ENCODE measurements at regions not wholly inside any gene's neighbourhood (a gene's known extent, or its start where the extent isn't known, plus 50 kb on each side); places are given as distances from the start of the nearest gene placed in this dataset.
"Not testable (repeated sequence)": the region's sequence is repeated elsewhere in the genome, so short reads cannot be mapped to it uniquely, and the experiment has no call there.

GRCh38 chr7:80039251-80039884 lies 95.3 kb upstream of the GNAI1 start:
- no peak overlapping the region for H3K4me3 Mint-ChIP-seq
- H3K27me3 Mint-ChIP-seq = no peaks in the 10 kb centered on the region
- peaks cover 11% of the 10 kb centered on the region for H3K9me3 Mint-ChIP-seq
- no peaks in the 10 kb centered on the region for H3K4me1 Mint-ChIP-seq (ENCODE audit: low read depth)
- no peaks in the 10 kb centered on the region for H3K36me3 Mint-ChIP-seq (ENCODE audit: low read depth)
- intact Hi-C loops (cut with micrococcal nuclease) = no loop called here
- no peak overlapping the region for H3K27ac Mint-ChIP-seq

- H3K27me3 Mint-ChIP-seq = no peaks in the 10 kb centered on the region
- no peak overlapping the region for H3K27ac Mint-ChIP-seq
- no peaks in the 10 kb centered on the region for H3K36me3 Mint-ChIP-seq (ENCODE audit: low read depth)
- H3K9me3 Mint-ChIP-seq = no peaks in the 10 kb centered on the region
- no peaks in the 10 kb centered on the region for H3K4me1 Mint-ChIP-seq (ENCODE audit: low read depth)
- intact Hi-C loops (cut with micrococcal nuclease) = no loop called here
- H3K4me3 Mint-ChIP-seq = no peak overlapping the region
These were observed 96.9 kb upstream of the GNAI1 start for GRCh38 chr7:80037689-80038088.

- Mint-ChIP-seq H3K36me3 (ENCODE audit: low read depth) (no peaks in the 10 kb centered on the region), H3K4me3 (no peak overlapping the region)
- intact Hi-C loops (cut with micrococcal nuclease) = no loop called here
These were observed 98.5 kb upstream of the GNAI1 start for GRCh38 chr7:80036107-80036506.

DNA sequence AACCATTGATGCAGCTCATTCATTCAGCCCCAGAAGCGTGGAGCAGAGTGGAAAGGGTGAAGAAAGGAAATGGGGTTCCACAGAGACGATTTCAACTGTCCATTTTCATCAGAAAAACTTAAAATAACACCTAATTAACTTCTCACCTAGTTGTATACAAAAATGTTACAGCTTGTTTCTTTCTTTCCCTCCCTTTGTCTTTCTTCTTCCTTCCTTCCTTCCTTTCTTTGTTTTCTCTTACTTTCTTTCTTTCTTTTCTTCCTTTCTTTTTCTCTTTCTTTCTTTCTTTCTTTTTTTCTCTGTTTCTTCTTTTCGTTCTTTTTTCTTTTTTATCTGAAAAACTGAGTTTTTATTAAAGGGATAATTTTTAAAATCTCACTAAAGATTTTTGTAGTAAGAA lies 105.9 kb upstream of the GNAI1 start:
- no peak overlapping the region for H3K27ac Mint-ChIP-seq
- H3K4me1 Mint-ChIP-seq (ENCODE audit: low read depth) = no peaks in the 10 kb centered on the region
- H3K27me3 Mint-ChIP-seq = no peaks in the 10 kb centered on the region
- H3K36me3 Mint-ChIP-seq (ENCODE audit: low read depth) = no peaks in the 10 kb centered on the region
- H3K4me3 Mint-ChIP-seq = no peak overlapping the region
- H3K9me3 Mint-ChIP-seq = no peaks in the 10 kb centered on the region
- intact Hi-C loops (cut with micrococcal nuclease) = no loop called here

More at GRCh38 chr7:80036107-80036506, 98.5 kb upstream of the GNAI1 start:
- H3K9me3 Mint-ChIP-seq = no peaks in the 10 kb centered on the region
- H3K27me3 Mint-ChIP-seq = no peaks in the 10 kb centered on the region
- no peak overlapping the region for H3K27ac Mint-ChIP-seq
- no peaks in the 10 kb centered on the region for H3K4me1 Mint-ChIP-seq (ENCODE audit: low read depth)

DNA sequence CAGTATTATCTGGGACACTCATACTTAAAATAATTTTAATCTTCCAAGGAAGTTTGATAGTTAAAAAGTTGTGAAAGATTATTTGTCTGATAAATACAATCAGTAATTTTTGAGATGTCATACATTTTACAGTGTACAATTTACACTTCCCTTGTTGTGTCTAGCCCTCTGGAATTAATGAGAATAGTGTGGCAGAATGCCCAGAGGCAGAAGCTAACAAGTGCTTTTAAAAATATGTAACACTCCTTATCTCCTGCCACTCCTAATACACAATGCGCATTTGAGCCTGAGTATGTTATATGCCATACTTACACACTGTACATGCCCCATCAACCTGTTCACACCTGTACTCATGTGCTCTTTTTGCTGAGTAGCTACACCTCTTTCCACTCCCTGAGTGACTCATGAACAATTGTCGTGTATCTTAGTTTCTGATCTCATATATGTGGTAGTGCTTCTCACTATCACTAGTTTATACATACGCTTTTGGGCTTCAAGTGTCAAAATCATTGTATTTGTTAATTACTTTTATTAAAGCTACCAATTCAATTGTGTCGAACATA lies 106.9 kb upstream of the GNAI1 start:
- H3K27ac Mint-ChIP-seq = no peak overlapping the region
- no peaks in the 10 kb centered on the region for H3K9me3 Mint-ChIP-seq
- no peaks in the 10 kb centered on the region for H3K4me1 Mint-ChIP-seq (ENCODE audit: low read depth)
- H3K36me3 Mint-ChIP-seq (ENCODE audit: low read depth) = no peaks in the 10 kb centered on the region
- H3K27me3 Mint-ChIP-seq = no peaks in the 10 kb centered on the region
- intact Hi-C loops (cut with micrococcal nuclease) = no loop called here
- H3K4me3 Mint-ChIP-seq = no peak overlapping the region

DNA sequence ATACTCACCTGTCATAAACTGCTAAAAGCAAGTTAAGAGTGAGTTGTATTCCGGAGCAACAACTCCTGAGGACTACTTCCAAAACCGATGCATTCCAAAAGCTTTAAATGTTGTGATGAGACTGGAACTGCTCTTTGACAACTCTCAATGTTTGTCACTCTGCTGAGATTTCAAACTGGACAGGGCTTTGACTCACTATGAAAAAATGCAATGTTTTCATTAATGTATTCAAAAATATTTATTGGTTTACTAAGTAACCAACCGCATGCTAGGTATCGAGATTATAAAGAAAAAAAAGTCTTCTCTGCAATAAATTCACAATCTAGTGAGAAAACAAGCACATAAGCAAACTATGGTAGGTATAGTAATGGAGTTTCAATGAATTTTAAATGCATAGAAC lies 107.9 kb upstream of the GNAI1 start:
- no peaks in the 10 kb centered on the region for H3K36me3 Mint-ChIP-seq (ENCODE audit: low read depth)
- H3K9me3 Mint-ChIP-seq = no peaks in the 10 kb centered on the region
- no peaks in the 10 kb centered on the region for H3K4me1 Mint-ChIP-seq (ENCODE audit: low read depth)
- intact Hi-C loops (cut with micrococcal nuclease) = no loop called here
- H3K4me3 Mint-ChIP-seq = no peak overlapping the region
- no peaks in the 10 kb centered on the region for H3K27me3 Mint-ChIP-seq
- H3K27ac Mint-ChIP-seq = no peak overlapping the region

DNA sequence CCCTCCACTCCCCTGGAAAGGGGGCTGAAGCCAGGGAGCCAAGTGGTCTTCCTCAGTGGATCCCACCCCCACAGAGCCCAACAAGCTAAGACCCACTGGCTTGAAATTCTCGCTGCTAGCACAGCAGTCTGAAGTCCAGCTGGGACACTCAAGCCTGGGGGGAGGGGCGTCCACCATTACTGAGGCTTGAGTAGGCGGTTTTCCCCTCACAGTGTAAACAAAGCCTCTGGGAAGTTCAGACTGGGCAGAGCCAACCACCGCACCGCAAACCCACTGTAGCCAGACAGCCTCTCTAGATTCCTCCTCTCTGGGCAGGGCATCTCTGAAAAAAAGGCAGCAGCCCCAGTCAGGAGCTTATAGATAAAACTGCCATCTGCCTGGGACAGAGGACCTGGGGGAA lies 114.4 kb upstream of the GNAI1 start:
- H3K36me3 Mint-ChIP-seq (ENCODE audit: low read depth); H3K27ac Mint-ChIP-seq; H3K4me1 Mint-ChIP-seq (ENCODE audit: low read depth); H3K27me3 Mint-ChIP-seq; H3K4me3 Mint-ChIP-seq; H3K9me3 Mint-ChIP-seq; intact Hi-C loops (cut with micrococcal nuclease): not testable (repeated sequence)

DNA sequence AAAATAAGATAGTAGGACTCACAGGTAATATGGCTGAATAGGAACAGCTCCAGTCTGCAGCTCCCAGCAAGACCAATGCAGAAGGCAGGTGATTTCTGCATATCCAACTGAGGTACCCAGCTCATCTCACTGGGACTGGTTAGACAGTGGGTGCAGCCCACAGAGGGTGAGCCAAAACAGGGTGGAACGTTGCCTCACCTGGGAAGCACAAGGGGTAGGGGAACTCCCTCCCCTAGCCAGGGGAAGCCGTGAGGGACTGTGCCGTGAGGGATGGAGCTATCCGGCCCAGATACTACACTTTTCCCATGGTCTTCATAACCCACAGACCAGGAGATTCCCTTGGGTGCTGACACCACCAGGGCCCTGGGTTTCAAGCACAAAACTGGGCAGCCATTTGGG lies 114.8 kb upstream of the GNAI1 start:
- not testable (repeated sequence) for H3K27me3 Mint-ChIP-seq; H3K9me3 Mint-ChIP-seq; H3K4me3 Mint-ChIP-seq; H3K36me3 Mint-ChIP-seq (ENCODE audit: low read depth); H3K27ac Mint-ChIP-seq; H3K4me1 Mint-ChIP-seq (ENCODE audit: low read depth)
- intact Hi-C loops (cut with micrococcal nuclease) = loop anchor here (2.0 kb wide), 2 partner anchors 721 to 1999 kb away; no protein-coding TSS in a partner anchor

DNA sequence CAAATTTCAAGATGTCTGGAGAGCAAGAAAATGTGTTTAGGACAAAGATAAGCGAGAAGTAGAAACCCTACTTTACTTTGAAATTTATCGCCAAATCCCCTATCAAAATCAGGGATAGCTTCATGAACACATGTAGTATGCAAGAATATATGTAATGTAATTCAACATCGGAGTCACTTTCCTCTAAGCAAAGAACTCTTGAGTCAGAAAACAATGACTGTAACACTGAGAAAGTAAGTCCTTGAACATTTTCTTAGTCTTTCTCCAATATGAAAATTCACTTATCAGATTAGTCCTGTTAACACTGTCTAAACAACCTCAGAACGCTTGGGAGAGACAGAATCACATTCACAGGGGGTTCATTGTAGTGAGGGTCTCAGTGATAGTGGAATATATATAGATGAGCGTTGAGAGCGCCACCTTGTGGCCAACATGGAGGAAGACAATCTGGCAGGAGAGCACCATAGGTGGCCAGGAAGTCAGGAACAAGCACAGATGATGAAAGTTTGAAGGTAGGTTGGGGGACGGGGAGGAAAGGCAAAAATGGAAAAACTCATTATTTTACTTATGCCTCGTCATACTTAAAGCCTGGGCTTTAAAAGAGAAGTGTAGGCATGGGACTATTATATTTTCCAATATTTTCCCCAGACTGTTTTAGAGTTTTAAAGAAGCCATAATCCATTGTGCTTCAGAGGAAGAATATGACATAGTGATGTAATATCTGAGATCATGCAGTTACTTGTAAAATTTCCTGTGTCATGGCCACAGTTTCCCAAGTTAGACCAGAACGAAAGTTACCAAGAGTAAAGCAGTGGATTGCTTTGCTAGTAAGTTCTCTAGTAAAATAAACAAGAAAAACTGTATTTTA lies 115.5 kb upstream of the GNAI1 start:
- Mint-ChIP-seq H3K27ac (no peak overlapping the region), H3K9me3 (no peaks in the 10 kb centered on the region), H3K4me3 (no peak overlapping the region), H3K4me1 (ENCODE audit: low read depth) (no peaks in the 10 kb centered on the region), H3K27me3 (no peaks in the 10 kb centered on the region), H3K36me3 (ENCODE audit: low read depth) (no peaks in the 10 kb centered on the region)
- intact Hi-C loops (cut with micrococcal nuclease) = loop anchor here (2.0 kb wide), 2 partner anchors 720 to 1998 kb away; no protein-coding TSS in a partner anchor

GRCh38 chr7:80017101-80017698 lies 117.4 kb upstream of the GNAI1 start:
- no peaks in the 10 kb centered on the region for H3K27me3 Mint-ChIP-seq
- H3K36me3 Mint-ChIP-seq (ENCODE audit: low read depth) = no peaks in the 10 kb centered on the region
- no peaks in the 10 kb centered on the region for H3K9me3 Mint-ChIP-seq
- H3K4me3 Mint-ChIP-seq = no peak overlapping the region
- no peak overlapping the region for H3K27ac Mint-ChIP-seq
- no peaks in the 10 kb centered on the region for H3K4me1 Mint-ChIP-seq (ENCODE audit: low read depth)
- intact Hi-C loops (cut with micrococcal nuclease) = no loop called here

- intact Hi-C loops (cut with micrococcal nuclease) = no loop called here
- H3K4me3 Mint-ChIP-seq = no peak overlapping the region
- H3K27ac Mint-ChIP-seq = no peak overlapping the region
These were observed 120.1 kb upstream of the GNAI1 start for GRCh38 chr7:80014511-80014910.

DNA sequence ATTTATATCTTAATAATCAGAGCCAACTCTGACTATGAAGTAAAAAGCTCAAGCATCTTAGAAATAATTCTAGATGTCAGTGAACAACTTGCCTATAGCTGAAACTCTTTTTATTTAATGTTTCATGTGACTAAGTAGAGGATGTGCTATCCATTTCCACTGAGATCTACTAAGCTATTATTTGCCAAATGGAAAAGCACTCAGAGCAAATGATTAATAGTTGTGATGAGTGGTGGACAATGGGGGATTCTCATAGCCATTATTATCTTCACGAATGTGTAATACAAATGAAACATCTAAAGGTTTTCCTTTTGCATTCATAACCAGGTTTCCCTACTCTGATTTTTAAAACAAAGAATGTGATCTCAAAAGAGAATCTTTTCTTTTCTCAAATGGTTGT lies 126.6 kb upstream of the GNAI1 start:
- Mint-ChIP-seq H3K9me3 (no peaks in the 10 kb centered on the region), H3K27ac (no peak overlapping the region), H3K36me3 (ENCODE audit: low read depth) (no peaks in the 10 kb centered on the region), H3K4me1 (ENCODE audit: low read depth) (no peaks in the 10 kb centered on the region), H3K27me3 (no peaks in the 10 kb centered on the region), H3K4me3 (no peak overlapping the region)
- intact Hi-C loops (cut with micrococcal nuclease) = no loop called here

More at GRCh38 chr7:80014511-80014910, 120.1 kb upstream of the GNAI1 start:
- Mint-ChIP-seq H3K27me3 (no peaks in the 10 kb centered on the region), H3K9me3 (no peaks in the 10 kb centered on the region), H3K4me1 (ENCODE audit: low read depth) (no peaks in the 10 kb centered on the region), H3K36me3 (ENCODE audit: low read depth) (no peaks in the 10 kb centered on the region)

GRCh38 chr7:80002865-80003264 lies 131.8 kb upstream of the GNAI1 start:
- Mint-ChIP-seq H3K27ac (no peak overlapping the region), H3K9me3 (no peaks in the 10 kb centered on the region), H3K36me3 (ENCODE audit: low read depth) (no peaks in the 10 kb centered on the region), H3K4me1 (ENCODE audit: low read depth) (no peaks in the 10 kb centered on the region), H3K27me3 (no peaks in the 10 kb centered on the region), H3K4me3 (no peak overlapping the region)
- intact Hi-C loops (cut with micrococcal nuclease) = no loop called here

DNA sequence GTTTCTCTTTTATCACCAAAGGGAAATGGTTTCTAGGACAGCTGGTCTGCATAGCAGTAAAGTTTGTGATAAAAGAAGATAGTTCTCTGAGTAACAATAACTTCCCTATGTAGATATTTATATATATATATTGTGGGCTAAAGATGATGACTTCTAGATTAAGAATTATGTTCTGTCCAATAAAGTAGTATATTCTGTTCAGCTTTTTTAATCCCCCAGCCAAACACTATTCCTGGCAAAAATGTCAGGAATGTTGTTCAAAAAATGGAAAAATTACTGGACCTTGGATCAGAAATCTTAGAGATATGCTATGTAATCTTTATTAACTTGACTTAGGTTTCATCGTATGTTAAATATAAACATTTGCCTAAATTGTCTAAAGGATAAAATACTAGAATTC lies 136.3 kb upstream of the GNAI1 start:
- intact Hi-C loops (cut with micrococcal nuclease) = no loop called here
- Mint-ChIP-seq H3K27ac (no peak overlapping the region), H3K4me3 (no peak overlapping the region), H3K27me3 (no peaks in the 10 kb centered on the region), H3K36me3 (ENCODE audit: low read depth) (no peaks in the 10 kb centered on the region), H3K9me3 (no peaks in the 10 kb centered on the region), H3K4me1 (ENCODE audit: low read depth) (no peaks in the 10 kb centered on the region)
